Esophagus squamous epithelium (tissue), 4 donors: ENCODE measurements at regions not wholly inside any gene's neighbourhood (a gene's known extent, or its start where the extent isn't known, plus 50 kb on each side); places are given as distances from the start of the nearest gene placed in this dataset.

Experiments
- POLR2A ChIP-seq, 4 donors: fragments of 450-650 bp; IDR thresholded peaks; one replicate each; pipeline ENCODE4 v1.6.1; 2017; ENCODE audit warnings: antibody characterized with exemption in 4 of 4, mild to moderate bottlenecking in 4 of 4, moderate library complexity in 3 of 4
- TF ChIP-seq, protein P1 (sequence below), 6 experiments: fragments of 450-650 bp in 4 of 6; fragments of 200-600 bp in 2 of 6; sonication (generic) in 2 of 6; IDR thresholded peaks; one replicate each; pipeline ENCODE4 v1.5.1; 2016 to 2019; ENCODE audit warnings: antibody characterized with exemption in 6 of 6, mild to moderate bottlenecking in 4 of 6, moderate library complexity in 4 of 6

DNA sequence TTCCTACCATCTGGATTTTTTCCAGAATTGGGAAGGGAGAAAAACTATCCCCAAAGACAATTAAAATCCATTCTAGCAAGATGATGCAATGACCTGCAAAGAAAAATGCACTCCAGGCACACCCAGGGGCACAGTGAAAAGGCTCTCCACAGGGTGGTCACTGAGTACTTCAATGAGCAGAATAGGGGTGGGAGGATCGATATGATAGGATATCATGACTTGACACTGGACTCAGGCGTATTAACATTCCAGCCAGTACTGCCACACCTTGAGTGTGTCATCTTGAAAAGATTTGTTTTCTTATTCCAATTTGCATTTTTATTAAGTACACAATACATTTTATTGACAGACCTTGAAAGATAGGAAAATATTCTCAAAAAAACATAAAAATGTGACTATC is 132.2 kb downstream of the ZNF37A start:
- TF ChIP-seq, protein P1, sequence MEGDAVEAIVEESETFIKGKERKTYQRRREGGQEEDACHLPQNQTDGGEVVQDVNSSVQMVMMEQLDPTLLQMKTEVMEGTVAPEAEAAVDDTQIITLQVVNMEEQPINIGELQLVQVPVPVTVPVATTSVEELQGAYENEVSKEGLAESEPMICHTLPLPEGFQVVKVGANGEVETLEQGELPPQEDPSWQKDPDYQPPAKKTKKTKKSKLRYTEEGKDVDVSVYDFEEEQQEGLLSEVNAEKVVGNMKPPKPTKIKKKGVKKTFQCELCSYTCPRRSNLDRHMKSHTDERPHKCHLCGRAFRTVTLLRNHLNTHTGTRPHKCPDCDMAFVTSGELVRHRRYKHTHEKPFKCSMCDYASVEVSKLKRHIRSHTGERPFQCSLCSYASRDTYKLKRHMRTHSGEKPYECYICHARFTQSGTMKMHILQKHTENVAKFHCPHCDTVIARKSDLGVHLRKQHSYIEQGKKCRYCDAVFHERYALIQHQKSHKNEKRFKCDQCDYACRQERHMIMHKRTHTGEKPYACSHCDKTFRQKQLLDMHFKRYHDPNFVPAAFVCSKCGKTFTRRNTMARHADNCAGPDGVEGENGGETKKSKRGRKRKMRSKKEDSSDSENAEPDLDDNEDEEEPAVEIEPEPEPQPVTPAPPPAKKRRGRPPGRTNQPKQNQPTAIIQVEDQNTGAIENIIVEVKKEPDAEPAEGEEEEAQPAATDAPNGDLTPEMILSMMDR (IDR thresholded peaks at IDR 0.05) = no peak
- TF ChIP-seq POLR2A (IDR thresholded peaks at IDR 0.05) = no peak
